ENCODE measurements at regions not wholly inside any gene's neighbourhood (a gene's known extent, or its start where the extent isn't known, plus 50 kb on each side); places are given as distances from the start of the nearest gene placed in this dataset.

DNA sequence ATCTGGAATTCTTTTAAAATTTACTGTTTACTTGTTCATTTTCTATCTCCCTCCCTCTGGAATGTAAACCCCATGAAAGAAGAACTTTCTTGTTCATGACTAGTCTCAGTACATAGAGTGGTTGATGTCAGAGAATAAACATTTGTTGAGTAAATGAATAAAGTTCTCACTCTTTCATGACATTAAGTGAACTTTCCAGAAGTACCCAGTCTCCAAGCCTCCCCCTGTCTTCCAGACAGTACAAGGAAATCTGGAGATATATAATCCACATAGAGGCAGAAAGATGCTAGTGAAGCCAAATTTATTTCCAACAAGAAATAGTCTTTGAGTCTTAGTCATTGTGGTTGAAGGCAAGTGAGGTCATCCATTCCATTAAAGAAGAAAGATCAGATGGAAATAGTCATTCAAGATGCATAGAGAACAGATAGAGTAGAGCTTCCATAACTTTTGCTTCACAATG is 71.5 kb upstream of the GALNT15 start:
- TF ChIP-seq CTCF (IDR thresholded peaks at IDR 0.05) (no peak), POLR2AphosphoS5 (IDR thresholded peaks at IDR 0.05) (no peak)

Data from prostate gland (tissue), 2 donors.